ENCODE measurements at regions not wholly inside any gene's neighbourhood (a gene's known extent, or its start where the extent isn't known, plus 50 kb on each side); places are given as distances from the start of the nearest gene placed in this dataset.

DNA sequence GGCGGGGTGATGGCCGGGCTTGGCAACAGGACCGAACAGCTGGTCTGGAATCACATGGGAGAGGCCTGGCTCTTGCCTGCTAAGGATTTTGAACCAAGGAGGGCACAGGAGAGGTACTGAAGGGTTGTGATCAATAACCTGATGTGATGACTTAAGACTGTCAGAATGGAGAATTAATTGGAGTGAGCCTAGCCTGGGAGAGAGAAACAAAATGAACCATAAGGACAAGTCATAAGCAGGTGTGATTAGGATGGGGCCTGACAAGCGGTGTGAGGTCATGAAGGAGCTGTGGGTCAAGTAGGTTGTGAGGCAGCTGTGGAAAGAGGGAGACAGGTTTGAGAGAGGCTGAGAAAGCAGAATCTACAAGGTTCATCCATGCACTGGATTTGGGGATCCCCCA is 104.6 kb downstream of the MED10 start:
- Histone ChIP-seq H3K4me1 (ENCODE audit: insufficient read depth, low read length) (no peaks in the 10 kb centered on the region), H3K9ac (ENCODE audit: low read depth, low read length) (no peak overlapping the region), H3K27me3 (ENCODE audit: insufficient read depth, low read length) (no peaks in the 10 kb centered on the region), H3K9me3 (ENCODE audit: insufficient read depth, low read depth, low read length) (0 out of 2 replicates have a peak, but pooled peaks cover 3% of the 10 kb centered on the region), H3K36me3 (ENCODE audit: insufficient read depth, low read length) (no peaks in the 10 kb centered on the region), H3K27ac (ENCODE audit: low read depth, low read length) (no peak overlapping the region), H3K4me3 (ENCODE audit: low read length) (no peak overlapping the region)
- WGBS = 78% methylated on average over 4 of the region's 4 CpGs

DNA sequence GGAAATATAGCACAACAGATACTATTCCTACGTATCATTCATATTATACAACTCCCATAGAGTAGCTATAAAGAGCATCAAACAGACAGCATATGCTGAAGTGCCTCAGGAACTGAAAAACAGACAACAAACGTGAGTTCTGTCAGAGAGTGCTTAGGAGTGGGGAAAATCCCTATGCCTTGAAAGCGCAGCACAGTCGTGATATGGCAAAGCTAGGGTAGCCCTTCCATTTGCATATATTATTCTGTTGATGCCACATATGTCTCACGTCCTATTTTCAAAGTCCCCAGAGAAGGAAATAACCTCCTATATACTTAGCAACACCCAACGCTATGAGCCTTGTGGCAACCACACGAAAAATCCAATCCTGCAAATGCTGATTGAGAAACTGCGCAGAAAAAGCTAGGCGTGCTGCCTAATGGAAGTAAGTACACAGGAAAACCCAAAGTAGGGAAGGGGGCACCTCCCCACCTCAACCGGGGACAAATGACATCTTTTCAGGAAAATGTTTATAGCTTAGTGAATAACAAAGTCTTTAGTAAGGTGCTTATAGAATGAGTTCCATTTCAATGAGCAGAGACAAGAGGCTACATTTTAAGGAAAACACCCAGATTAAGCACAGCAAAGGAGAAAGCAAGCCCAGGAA is 105.1 kb downstream of the MED10 start:
- WGBS = 94% methylated on average over 10 of the region's 10 CpGs
- no peak overlapping the region for H3K27ac ChIP-seq (ENCODE audit: low read depth, low read length)
- H3K9me3 ChIP-seq (ENCODE audit: insufficient read depth, low read depth, low read length) = 0 out of 2 replicates have a peak, but pooled peaks cover 3% of the 10 kb centered on the region
- no peaks in the 10 kb centered on the region for H3K36me3 ChIP-seq (ENCODE audit: insufficient read depth, low read length)
- no peak overlapping the region for H3K4me3 ChIP-seq (ENCODE audit: low read length)
- no peaks in the 10 kb centered on the region for H3K27me3 ChIP-seq (ENCODE audit: insufficient read depth, low read length)
- H3K4me1 ChIP-seq (ENCODE audit: insufficient read depth, low read length) = no peaks in the 10 kb centered on the region
- no peak overlapping the region for H3K9ac ChIP-seq (ENCODE audit: low read depth, low read length)

DNA sequence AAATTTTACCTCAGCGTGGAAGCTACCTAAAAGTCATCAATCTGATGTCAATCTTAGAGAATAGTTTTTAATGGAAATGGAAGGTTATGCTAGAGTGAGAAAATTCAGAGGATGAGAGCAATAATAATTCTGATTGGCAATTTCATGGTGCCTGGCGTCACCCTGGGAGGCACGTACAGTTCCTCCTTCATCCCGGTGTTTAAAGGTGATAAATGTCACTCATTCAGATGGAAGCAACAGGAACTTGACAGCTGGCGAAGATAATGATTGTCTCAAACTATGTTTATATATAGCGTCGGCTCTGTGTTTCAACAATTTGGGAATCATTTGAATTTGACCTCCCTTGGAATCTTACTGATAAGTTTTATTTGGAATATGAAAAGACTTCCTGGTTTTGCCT is 108.4 kb downstream of the MED10 start:
- Histone ChIP-seq H3K9me3 (ENCODE audit: insufficient read depth, low read depth, low read length) (0 out of 2 replicates have a peak, but pooled peaks cover 3% of the 10 kb centered on the region), H3K9ac (ENCODE audit: low read depth, low read length) (no peak overlapping the region), H3K27ac (ENCODE audit: low read depth, low read length) (no peak overlapping the region), H3K4me3 (ENCODE audit: low read length) (no peak overlapping the region), H3K4me1 (ENCODE audit: insufficient read depth, low read length) (no peaks in the 10 kb centered on the region), H3K36me3 (ENCODE audit: insufficient read depth, low read length) (no peaks in the 10 kb centered on the region), H3K27me3 (ENCODE audit: insufficient read depth, low read length) (no peaks in the 10 kb centered on the region)
- WGBS = 97% methylated on average over 7 of the region's 7 CpGs

DNA sequence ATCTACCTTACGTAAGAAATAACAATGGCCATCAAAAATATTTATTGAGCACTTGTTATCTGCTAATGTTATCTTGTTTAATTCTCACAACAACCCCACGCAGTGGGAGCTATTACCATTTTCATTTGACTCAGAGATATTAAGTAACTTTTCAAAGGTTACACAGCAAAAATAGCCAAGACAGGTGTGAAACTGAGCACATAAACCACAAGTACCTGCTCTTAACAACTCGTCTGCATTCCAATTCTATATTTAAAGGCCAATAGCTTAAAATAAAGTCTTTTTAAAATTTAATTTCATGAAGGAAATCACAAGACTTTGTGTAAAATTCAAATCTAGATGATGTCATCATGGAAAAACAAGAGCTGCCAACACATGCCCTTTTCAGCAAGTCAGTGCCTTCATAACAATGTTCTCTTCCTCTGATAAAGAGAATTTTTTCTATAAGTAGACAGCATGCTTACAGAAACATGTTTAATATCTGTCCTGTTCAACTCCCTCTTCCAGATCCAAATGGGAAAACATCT is 111.6 kb downstream of the MED10 start:
- Histone ChIP-seq H3K9me3 (ENCODE audit: insufficient read depth, low read depth, low read length) (0 out of 2 replicates have a peak, but pooled peaks cover 3% of the 10 kb centered on the region), H3K9ac (ENCODE audit: low read depth, low read length) (no peak overlapping the region), H3K4me1 (ENCODE audit: insufficient read depth, low read length) (no peaks in the 10 kb centered on the region), H3K4me3 (ENCODE audit: low read length) (no peak overlapping the region), H3K27ac (ENCODE audit: low read depth, low read length) (no peak overlapping the region), H3K27me3 (ENCODE audit: insufficient read depth, low read length) (no peaks in the 10 kb centered on the region), H3K36me3 (ENCODE audit: insufficient read depth, low read length) (no peaks in the 10 kb centered on the region)
- WGBS = 77% methylated on average over 2 of the region's 3 CpGs

DNA sequence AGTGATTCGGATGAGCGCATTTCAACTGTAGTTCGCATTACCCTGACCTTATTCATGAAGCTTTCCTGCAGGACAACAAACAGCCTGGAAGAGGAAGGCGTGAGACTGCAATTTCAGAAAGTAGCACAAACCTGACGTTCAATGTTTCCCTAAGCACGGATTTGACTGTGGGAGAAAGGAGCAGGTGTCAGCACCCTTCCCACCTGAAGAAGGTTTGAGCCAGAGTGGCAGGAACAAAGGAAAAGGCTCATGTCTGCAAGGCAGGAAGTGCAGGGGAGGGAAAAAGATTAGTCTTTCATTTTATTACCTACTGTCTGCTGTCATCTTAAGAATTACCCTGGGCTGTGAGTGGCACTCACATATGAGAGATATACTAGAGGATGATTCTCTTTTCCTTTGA is 114.0 kb downstream of the MED10 start:
- no peak overlapping the region for H3K9ac ChIP-seq (ENCODE audit: low read depth, low read length)
- H3K4me1 ChIP-seq (ENCODE audit: insufficient read depth, low read length) = no peaks in the 10 kb centered on the region
- no peak overlapping the region for H3K4me3 ChIP-seq (ENCODE audit: low read length)
- WGBS = 93% methylated on average over 6 of the region's 6 CpGs
- H3K9me3 ChIP-seq (ENCODE audit: insufficient read depth, low read depth, low read length) = no peaks in the 10 kb centered on the region
- H3K27ac ChIP-seq (ENCODE audit: low read depth, low read length) = no peak overlapping the region
- H3K27me3 ChIP-seq (ENCODE audit: insufficient read depth, low read length) = no peaks in the 10 kb centered on the region
- H3K36me3 ChIP-seq (ENCODE audit: insufficient read depth, low read length) = no peaks in the 10 kb centered on the region

DNA sequence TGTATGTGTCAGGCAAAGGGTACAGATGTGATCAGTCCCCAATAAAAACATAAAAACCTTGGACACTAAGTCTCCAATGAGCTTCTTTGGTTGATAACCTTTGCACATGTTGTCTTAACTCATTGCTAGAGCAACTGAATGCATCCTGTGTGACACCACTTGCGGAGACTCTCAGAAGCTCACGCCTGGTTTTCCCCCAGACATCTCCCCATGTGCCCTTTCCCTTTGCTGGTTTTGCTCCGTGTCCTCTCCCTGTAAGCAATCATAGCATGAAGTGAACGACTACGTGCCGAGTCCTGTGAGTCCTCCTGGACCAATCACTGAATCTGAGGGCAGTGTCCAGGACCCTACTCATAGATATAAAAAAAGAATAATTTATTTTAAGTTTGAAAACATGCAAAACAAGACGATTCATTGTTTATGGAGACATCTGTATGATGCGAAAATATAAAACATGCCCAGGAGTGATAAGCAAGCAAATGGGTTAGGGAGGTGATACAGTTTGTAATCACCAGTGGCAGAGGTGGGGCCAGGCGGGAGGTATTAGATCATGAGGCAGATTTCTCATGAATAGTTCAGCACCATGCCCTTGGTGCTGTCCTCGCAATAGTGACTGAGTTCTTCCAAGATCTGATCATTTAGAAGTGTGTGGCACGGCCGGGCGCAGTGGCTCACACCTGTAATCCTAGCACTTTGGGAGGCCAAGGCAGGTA is 115.5 kb downstream of the MED10 start:
- Histone ChIP-seq H3K4me1 (ENCODE audit: insufficient read depth, low read length) (no peaks in the 10 kb centered on the region), H3K4me3 (ENCODE audit: low read length) (no peak overlapping the region), H3K27me3 (ENCODE audit: insufficient read depth, low read length) (no peaks in the 10 kb centered on the region), H3K36me3 (ENCODE audit: insufficient read depth, low read length) (no peaks in the 10 kb centered on the region), H3K9ac (ENCODE audit: low read depth, low read length) (no peak overlapping the region), H3K27ac (ENCODE audit: low read depth, low read length) (no peak overlapping the region), H3K9me3 (ENCODE audit: insufficient read depth, low read depth, low read length) (no peaks in the 10 kb centered on the region)
- WGBS = 95% methylated on average over 13 of the region's 13 CpGs

DNA sequence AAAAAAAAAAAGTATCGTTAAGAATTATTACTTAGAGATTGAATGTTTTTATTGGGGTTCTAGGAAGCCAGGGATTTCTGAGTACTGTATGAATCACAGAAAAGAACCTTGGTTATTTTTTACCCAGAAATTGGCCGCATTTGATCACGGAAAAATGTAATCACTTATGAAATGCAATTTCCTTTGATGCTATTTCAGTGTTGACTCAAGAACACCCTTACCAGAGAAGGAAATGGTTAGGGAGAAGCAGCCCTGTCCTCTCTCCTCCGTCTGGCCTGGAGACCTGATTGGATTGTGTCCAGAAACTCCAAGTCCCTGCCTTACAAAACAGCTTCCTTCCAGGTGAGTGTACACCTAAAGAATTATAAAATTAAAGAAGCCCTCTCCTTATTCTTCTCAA is 116.7 kb downstream of the MED10 start:
- Histone ChIP-seq H3K4me1 (ENCODE audit: insufficient read depth, low read length) (no peaks in the 10 kb centered on the region), H3K36me3 (ENCODE audit: insufficient read depth, low read length) (no peaks in the 10 kb centered on the region), H3K27ac (ENCODE audit: low read depth, low read length) (no peak overlapping the region), H3K4me3 (ENCODE audit: low read length) (no peak overlapping the region), H3K9me3 (ENCODE audit: insufficient read depth, low read depth, low read length) (no peaks in the 10 kb centered on the region), H3K9ac (ENCODE audit: low read depth, low read length) (no peak overlapping the region), H3K27me3 (ENCODE audit: insufficient read depth, low read length) (no peaks in the 10 kb centered on the region)
- 94% methylated on average over 4 of the region's 4 CpGs for WGBS

DNA sequence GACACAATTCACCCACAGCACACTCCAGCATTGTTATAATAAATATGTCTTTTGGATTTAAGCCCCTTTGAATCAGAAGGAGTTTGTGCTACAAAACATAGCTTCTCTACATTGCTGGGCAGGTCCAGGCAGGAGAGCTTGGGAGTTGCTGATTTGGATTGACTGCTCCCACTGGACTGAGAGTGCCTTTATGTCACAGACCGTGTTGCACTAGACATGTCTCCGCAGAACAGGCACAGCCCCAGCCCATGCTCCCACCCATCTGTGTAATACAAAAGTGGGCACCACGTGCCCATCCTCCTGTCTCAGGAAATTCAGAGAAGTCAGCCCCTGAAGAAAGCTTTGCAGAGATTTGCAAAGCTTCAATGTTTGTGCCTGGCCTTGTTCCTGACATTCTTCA is 117.1 kb downstream of the MED10 start:
- Histone ChIP-seq H3K4me3 (ENCODE audit: low read length) (no peak overlapping the region), H3K36me3 (ENCODE audit: insufficient read depth, low read length) (no peaks in the 10 kb centered on the region), H3K4me1 (ENCODE audit: insufficient read depth, low read length) (no peaks in the 10 kb centered on the region), H3K27ac (ENCODE audit: low read depth, low read length) (no peak overlapping the region), H3K27me3 (ENCODE audit: insufficient read depth, low read length) (no peaks in the 10 kb centered on the region), H3K9me3 (ENCODE audit: insufficient read depth, low read depth, low read length) (no peaks in the 10 kb centered on the region), H3K9ac (ENCODE audit: low read depth, low read length) (no peak overlapping the region)
- 88% methylated on average over 3 of the region's 3 CpGs for whole genome bisulfite sequencing

DNA sequence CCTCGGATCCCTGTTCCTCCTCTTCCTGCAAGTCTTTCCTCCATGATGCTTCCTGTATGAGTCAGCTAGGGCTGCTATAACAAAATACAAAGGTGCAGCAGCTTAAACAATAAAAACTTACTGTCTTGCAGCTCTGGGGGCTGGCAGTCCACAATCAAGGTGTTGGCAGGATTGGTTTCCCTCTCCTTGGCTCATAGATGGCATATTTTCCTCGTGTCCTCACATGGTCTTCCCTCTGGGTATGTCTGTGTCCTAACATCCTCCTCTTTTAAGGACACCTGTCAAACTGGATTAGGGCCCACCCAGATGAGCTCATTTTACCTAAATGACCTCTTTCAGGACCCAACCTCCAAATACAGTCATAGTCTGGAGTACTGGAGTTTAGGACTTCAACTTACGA is 117.5 kb downstream of the MED10 start:
- Histone ChIP-seq H3K9ac (ENCODE audit: low read depth, low read length) (no peak overlapping the region), H3K36me3 (ENCODE audit: insufficient read depth, low read length) (no peaks in the 10 kb centered on the region)
- 58% methylated on average over 3 of the region's 3 CpGs for WGBS

DNA sequence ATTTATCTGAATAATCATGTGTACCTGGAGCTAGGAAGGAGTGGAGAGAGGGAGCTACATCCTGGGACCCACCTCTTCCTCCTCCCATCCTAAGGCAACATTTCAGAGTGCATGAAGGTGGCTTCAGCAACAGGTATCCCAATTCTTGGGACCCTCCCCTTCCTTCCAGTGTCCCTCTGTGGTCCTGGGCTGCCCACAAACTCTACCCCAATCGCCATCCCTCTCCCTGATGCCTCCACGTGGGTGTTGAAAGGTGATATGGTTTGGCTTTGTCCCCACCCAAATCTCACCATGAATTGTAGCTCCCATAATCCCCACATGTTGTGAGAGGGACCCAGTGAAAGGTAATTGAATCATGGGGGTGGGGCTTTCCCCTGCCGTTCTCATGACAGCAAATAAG is 121.4 kb downstream of the MED10 start:
- Histone ChIP-seq H3K9ac (ENCODE audit: low read depth, low read length) (no peak overlapping the region), H3K4me3 (ENCODE audit: low read length) (no peak overlapping the region), H3K4me1 (ENCODE audit: insufficient read depth, low read length) (no peaks in the 10 kb centered on the region), H3K27ac (ENCODE audit: low read depth, low read length) (no peak overlapping the region), H3K36me3 (ENCODE audit: insufficient read depth, low read length) (no peaks in the 10 kb centered on the region), H3K27me3 (ENCODE audit: insufficient read depth, low read length) (no peaks in the 10 kb centered on the region), H3K9me3 (ENCODE audit: insufficient read depth, low read depth, low read length) (no peaks in the 10 kb centered on the region)
- WGBS = 0% methylated on average over 1 of the region's 3 CpGs

More for the DNA sequence above, 117.5 kb downstream of the MED10 start:
- H3K4me3 ChIP-seq (ENCODE audit: low read length) = no peak overlapping the region
- no peaks in the 10 kb centered on the region for H3K4me1 ChIP-seq (ENCODE audit: insufficient read depth, low read length)
- H3K27ac ChIP-seq (ENCODE audit: low read depth, low read length) = no peak overlapping the region
- H3K9me3 ChIP-seq (ENCODE audit: insufficient read depth, low read depth, low read length) = no peaks in the 10 kb centered on the region
- no peaks in the 10 kb centered on the region for H3K27me3 ChIP-seq (ENCODE audit: insufficient read depth, low read length)

DNA sequence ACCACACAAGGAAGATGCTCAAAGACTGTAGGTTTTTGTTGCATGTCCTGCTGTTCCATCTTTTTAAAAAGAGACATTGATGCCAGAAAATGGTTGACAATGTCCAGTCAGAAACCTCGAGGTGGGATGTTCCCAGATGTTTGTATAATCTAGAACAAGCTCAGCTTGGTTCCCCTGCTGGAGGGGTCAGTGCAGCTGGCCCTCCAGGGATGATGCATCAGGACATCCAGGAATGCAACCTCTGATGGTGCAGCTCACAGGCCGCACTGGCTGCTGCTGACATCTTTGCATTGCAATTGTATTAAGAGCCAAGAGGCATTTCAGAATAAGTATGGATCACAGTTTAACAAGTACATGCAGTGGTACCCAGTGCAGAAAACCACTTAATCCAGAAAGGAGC is 122.4 kb downstream of the MED10 start:
- no peak overlapping the region for H3K4me3 ChIP-seq (ENCODE audit: low read length)
- no peaks in the 10 kb centered on the region for H3K27me3 ChIP-seq (ENCODE audit: insufficient read depth, low read length)
- no peaks in the 10 kb centered on the region for H3K9me3 ChIP-seq (ENCODE audit: insufficient read depth, low read depth, low read length)
- H3K4me1 ChIP-seq (ENCODE audit: insufficient read depth, low read length) = no peaks in the 10 kb centered on the region
- WGBS = 45% methylated on average over 2 of the region's 2 CpGs
- H3K27ac ChIP-seq (ENCODE audit: low read depth, low read length) = no peak overlapping the region
- no peaks in the 10 kb centered on the region for H3K36me3 ChIP-seq (ENCODE audit: insufficient read depth, low read length)
- no peak overlapping the region for H3K9ac ChIP-seq (ENCODE audit: low read depth, low read length)

Data from HUES64 (cell line).